RPMI7951 (cell line): ENCODE measurements at regions not wholly inside any gene's neighbourhood (a gene's known extent, or its start where the extent isn't known, plus 50 kb on each side); places are given as distances from the start of the nearest gene placed in this dataset.

ENCODE experiments used
- DNase-seq: peaks from one replicate; pipeline ENCODE4 v3.0.0-alpha.2; 2012; ENCODE audit warnings: low read depth

- no peak for DNase-seq
These were observed 112.5 kb upstream of the SLC44A3 start for GRCh38 chr1:94707321-94708298.

GRCh38 chr1:94702442-94702815 is 117.7 kb upstream of the SLC44A3 start:
- peak; percentile 66 for DNase-seq

- DNase-seq: no peak
These were observed 118.2 kb upstream of the SLC44A3 start for GRCh38 chr1:94701796-94702441.

- peak; percentile 82 for DNase-seq
These were observed 121.2 kb upstream of the SLC44A3 start for GRCh38 chr1:94698759-94699502.

- peak; percentile 65 for DNase-seq
These were observed 121.8 kb upstream of the SLC44A3 start for GRCh38 chr1:94698356-94698755.

- no peak for DNase-seq
These were observed 122.3 kb upstream of the SLC44A3 start for GRCh38 chr1:94697839-94698238.

GRCh38 chr1:94694226-94694915 is 125.8 kb upstream of the SLC44A3 start:
- peak; percentile 94 for DNase-seq

GRCh38 chr1:94693435-94693834 is 126.7 kb upstream of the SLC44A3 start:
- no peak for DNase-seq

- no peak for DNase-seq
These were observed 127.1 kb upstream of the SLC44A3 start for GRCh38 chr1:94693029-94693428.

GRCh38 chr1:94688646-94689045 is 131.5 kb upstream of the SLC44A3 start:
- DNase-seq: no peak

- DNase-seq: no peak
These were observed 133.3 kb upstream of the SLC44A3 start for GRCh38 chr1:94686882-94687281.

GRCh38 chr1:94684690-94685250 is 135.4 kb upstream of the SLC44A3 start:
- DNase-seq: no peak

GRCh38 chr1:94683886-94684285 is 136.3 kb upstream of the SLC44A3 start:
- DNase-seq: no peak

GRCh38 chr1:94680039-94680377 is 138.4 kb upstream of the F3 start:
- no peak for DNase-seq

GRCh38 chr1:94679332-94680038 is 137.9 kb upstream of the F3 start:
- DNase-seq: peak; percentile 31

- no peak for DNase-seq
These were observed 136.8 kb upstream of the F3 start for GRCh38 chr1:94678202-94678848.

GRCh38 chr1:94677714-94678113 is 136.2 kb upstream of the F3 start:
- DNase-seq: no peak

- no peak for DNase-seq
These were observed 135.5 kb upstream of the F3 start for GRCh38 chr1:94677087-94677486.

- no peak for DNase-seq
These were observed 135.1 kb upstream of the F3 start for GRCh38 chr1:94676686-94677085.

- DNase-seq: no peak
These were observed 133.8 kb upstream of the F3 start for GRCh38 chr1:94675373-94675772.
